Kidney epithelial cell (primary cell): ENCODE measurements at regions not wholly inside any gene's neighbourhood (a gene's known extent, or its start where the extent isn't known, plus 50 kb on each side); places are given as distances from the start of the nearest gene placed in this dataset.

Experiments used
- DNase-seq: peaks from one replicate; pipeline ENCODE4 v3.0.0-alpha.2; 2010; ENCODE audit warnings: low read depth
- H3K27me3 ChIP-seq: 2 replicates; pipeline ENCODE4 v1.6.0; 2011; ENCODE audit warnings: low read length; ENCODE audit not compliant: control insufficient read depth, insufficient read depth
- H3K36me3 ChIP-seq: 2 replicates; pipeline ENCODE4 v1.5.1; 2011; ENCODE audit warnings: low read length; ENCODE audit not compliant: control insufficient read depth, insufficient read depth
- H3K4me3 ChIP-seq: 2 replicates; pipeline ENCODE4 v1.5.1; 2011; ENCODE audit warnings: low read depth, mild to moderate bottlenecking, control low read depth, low read length
- TF ChIP-seq, protein P1 (sequence below): IDR thresholded peaks from 2 replicates; pipeline ENCODE4 v1.5.1; 2011; ENCODE audit warnings: mild to moderate bottlenecking, moderate library complexity, low read length, control low read depth, inconsistent platforms; ENCODE audit not compliant: insufficient read depth, poor library complexity, severe bottlenecking

DNA sequence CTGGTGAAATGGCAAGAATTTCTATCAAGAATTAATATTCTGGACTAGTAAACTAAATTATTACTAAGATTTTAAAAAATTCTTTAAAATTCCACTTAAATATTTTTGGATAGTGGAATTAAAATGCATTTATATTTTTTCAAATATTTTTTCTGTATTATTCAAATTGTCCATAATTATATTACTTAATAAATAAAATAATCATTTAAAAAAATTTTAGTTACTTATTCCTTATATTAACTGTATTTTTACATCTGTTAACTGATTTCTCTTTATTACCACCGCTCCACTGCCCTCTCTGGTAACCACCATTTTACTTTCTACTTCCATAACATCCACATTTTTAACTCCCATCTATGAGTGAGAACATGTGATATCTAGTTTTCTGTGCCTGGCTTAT is 828.4 kb downstream of the VGLL3 start:
- H3K27me3 ChIP-seq, result no peaks in the 10 kb centered on the region
- DNase-seq, result no peak
- no peak overlapping the region for H3K4me3 ChIP-seq
- TF ChIP-seq, protein P1, sequence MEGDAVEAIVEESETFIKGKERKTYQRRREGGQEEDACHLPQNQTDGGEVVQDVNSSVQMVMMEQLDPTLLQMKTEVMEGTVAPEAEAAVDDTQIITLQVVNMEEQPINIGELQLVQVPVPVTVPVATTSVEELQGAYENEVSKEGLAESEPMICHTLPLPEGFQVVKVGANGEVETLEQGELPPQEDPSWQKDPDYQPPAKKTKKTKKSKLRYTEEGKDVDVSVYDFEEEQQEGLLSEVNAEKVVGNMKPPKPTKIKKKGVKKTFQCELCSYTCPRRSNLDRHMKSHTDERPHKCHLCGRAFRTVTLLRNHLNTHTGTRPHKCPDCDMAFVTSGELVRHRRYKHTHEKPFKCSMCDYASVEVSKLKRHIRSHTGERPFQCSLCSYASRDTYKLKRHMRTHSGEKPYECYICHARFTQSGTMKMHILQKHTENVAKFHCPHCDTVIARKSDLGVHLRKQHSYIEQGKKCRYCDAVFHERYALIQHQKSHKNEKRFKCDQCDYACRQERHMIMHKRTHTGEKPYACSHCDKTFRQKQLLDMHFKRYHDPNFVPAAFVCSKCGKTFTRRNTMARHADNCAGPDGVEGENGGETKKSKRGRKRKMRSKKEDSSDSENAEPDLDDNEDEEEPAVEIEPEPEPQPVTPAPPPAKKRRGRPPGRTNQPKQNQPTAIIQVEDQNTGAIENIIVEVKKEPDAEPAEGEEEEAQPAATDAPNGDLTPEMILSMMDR, result no peak
- no peaks in the 10 kb centered on the region for H3K36me3 ChIP-seq

DNA sequence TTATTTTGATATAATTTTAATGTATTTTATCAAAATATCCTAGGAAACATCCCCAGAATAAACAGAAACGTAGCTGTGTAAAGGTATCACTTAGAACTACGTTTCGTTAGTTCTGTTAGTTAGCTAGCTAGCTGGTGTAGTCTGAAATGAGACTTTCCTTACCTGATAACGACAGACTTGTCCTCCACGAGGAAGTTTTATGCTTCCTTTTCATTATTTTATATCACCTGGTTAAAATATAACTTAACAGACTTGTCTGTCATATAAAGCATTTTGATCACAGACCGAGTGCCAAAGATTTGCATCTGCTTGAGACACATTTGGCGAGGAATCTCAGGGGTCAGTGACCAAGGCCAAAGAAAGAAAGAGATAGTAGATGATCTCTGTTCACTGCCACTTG is 829.5 kb downstream of the VGLL3 start:
- TF ChIP-seq, protein P1, result no peak
- Histone ChIP-seq H3K36me3 (no peaks in the 10 kb centered on the region), H3K4me3 (no peak overlapping the region), H3K27me3 (no peaks in the 10 kb centered on the region)
- DNase-seq, result no peak

DNA sequence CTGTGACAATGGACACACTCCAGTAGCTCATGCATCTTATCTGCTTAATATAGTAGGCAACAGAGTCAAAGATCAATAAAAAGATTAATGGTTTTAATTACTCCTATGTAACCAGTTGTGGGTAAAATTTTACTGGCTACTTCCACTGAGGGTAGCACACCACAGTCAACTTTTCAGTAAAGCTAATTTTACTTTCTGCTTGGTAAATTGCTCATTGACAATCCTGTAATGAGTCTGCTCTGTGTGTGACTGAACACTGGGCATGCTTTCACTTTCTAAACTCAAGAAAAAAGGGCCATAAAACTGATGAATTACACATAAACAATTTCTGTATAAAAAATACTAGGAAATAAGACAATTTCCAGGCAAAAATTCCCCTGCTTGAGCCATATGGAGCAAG is 838.3 kb downstream of the VGLL3 start:
- H3K4me3 ChIP-seq, result no peak overlapping the region
- H3K36me3 ChIP-seq, result no peaks in the 10 kb centered on the region
- DNase-seq, result no peak
- TF ChIP-seq, protein P1, result no peak
- no peaks in the 10 kb centered on the region for H3K27me3 ChIP-seq

- Histone ChIP-seq H3K27me3 (no peaks in the 10 kb centered on the region), H3K4me3 (no peak overlapping the region), H3K36me3 (no peaks in the 10 kb centered on the region)
- no peak for DNase-seq
- TF ChIP-seq, protein P1, result no peak
These were observed 841.9 kb downstream of the VGLL3 start for GRCh38 chr3:86149054-86149453.

DNA sequence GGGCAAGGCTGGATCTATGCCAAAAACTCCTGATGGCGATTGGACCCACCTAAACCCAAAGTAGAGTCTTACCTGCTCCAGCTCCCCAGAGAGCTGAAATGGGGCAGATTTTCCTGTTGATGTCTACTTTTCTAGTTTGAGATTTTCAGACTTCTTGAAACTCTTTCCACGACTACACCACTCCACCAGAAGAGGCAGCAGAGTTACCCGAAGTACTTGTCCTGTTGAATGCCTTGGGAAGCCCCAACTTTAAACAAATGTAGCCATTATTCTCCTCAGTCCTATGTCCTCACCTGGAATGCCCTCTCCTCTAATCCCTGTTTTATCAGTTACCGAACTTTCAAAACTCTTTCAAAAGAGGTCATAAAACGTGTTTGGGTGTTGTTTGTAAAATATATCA is 843.8 kb downstream of the VGLL3 start:
- TF ChIP-seq, protein P1, result no peak
- H3K36me3 ChIP-seq, result no peaks in the 10 kb centered on the region
- DNase-seq, result no peak
- no peak overlapping the region for H3K4me3 ChIP-seq
- no peaks in the 10 kb centered on the region for H3K27me3 ChIP-seq

GRCh38 chr3:86126552-86126951 is 864.4 kb downstream of the VGLL3 start:
- Histone ChIP-seq H3K4me3 (no peak overlapping the region), H3K27me3 (no peaks in the 10 kb centered on the region), H3K36me3 (no peaks in the 10 kb centered on the region)
- no peak for DNase-seq
- TF ChIP-seq, protein P1, result no peak
